Coronary artery (tissue), 2 donors: ENCODE measurements at regions not wholly inside any gene's neighbourhood (a gene's known extent, or its start where the extent isn't known, plus 50 kb on each side); places are given as distances from the start of the nearest gene placed in this dataset.

Experiments
- DNase-seq: peaks from one replicate; pipeline ENCODE4 v3.0.0-alpha.2; 2017; ENCODE audit warnings: low spot score
- H3K27ac ChIP-seq, 2 donors: fragments of 200-600 bp; sonication (generic); one replicate each; pipeline ENCODE4 v1.5.1; 2016 to 2019
- H3K4me3 ChIP-seq: fragments of 200-600 bp; sonication (generic); 2 replicates; pipeline ENCODE4 v1.5.1; 2016; ENCODE audit warnings: mild to moderate bottlenecking, moderate library complexity
- CTCF ChIP-seq: fragments of 200-600 bp; sonication (generic); IDR thresholded peaks from one replicate; pipeline ENCODE4 v1.5.1; 2019; ENCODE audit warnings: antibody characterized with exemption

DNA sequence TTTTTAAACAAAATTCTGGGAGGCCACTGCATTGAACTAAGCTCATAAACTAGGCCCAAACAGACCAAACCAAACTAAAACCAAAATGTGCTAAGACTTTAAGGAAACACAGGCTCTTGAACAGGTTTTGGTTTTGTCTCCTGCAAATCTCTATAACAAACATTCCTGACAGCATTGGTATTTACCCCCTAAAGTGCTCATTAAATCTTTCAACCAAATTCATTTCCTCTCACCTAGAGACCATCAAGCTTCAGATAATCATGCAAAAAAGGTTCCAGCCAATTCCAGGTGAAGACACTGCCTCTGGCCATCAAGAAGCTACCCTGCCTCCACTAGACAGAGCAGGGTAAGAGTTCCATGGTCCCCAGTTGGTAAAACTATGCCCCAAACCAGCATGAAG is 951.2 kb upstream of the MIR17HG start:
- no peak for TF ChIP-seq CTCF
- Histone ChIP-seq H3K4me3 (no peak overlapping the region), H3K27ac (no peak overlapping the region)
- DNase-seq = no peak

DNA sequence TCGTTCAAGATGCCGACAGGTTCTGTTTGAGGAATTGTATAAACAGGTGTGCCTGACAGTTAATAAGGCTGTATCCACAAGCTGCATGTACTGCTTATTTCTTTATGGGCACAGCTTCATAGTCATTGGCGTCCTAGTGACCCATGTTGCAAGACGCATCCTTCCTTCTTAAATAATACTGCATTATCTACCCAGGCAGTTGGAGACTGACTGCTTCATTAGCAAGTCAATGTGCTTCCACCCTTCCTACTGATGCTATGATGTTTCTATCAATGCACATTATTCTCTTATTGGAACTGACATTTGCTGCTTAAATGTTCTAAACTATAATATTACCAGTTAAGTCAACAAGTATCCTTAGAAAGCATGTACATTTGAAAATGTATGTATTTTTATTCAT is 950.0 kb upstream of the MIR17HG start:
- no peak for TF ChIP-seq CTCF
- DNase-seq = no peak
- H3K4me3 ChIP-seq = no peak overlapping the region
- H3K27ac ChIP-seq = no peak overlapping the region

DNA sequence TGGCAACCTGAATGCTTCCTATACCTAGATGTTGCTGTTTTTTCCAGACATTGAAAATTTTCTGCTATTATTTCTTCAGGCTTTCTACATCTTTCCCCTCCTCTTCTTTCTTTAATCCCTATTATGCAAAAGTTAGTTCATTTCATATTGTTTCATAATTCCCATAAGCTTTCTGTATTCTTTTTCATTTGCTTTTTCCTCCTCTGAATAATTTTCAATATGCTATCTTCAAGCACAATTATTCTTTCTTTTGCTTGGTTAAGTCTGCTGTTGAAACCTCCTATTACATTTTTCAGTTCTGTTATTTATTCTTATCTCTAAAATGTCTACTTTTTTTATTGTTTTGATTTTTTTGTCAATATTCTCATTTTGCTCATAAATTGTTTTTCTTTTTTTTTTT is 947.1 kb upstream of the MIR17HG start:
- H3K4me3 ChIP-seq = no peak overlapping the region
- no peak for DNase-seq
- no peak for TF ChIP-seq CTCF
- no peak overlapping the region for H3K27ac ChIP-seq

- no peak for TF ChIP-seq CTCF
- no peak overlapping the region for H3K27ac ChIP-seq
- no peak overlapping the region for H3K4me3 ChIP-seq
- no peak for DNase-seq
These were observed 946.3 kb upstream of the MIR17HG start for GRCh38 chr13:90401150-90401549.

DNA sequence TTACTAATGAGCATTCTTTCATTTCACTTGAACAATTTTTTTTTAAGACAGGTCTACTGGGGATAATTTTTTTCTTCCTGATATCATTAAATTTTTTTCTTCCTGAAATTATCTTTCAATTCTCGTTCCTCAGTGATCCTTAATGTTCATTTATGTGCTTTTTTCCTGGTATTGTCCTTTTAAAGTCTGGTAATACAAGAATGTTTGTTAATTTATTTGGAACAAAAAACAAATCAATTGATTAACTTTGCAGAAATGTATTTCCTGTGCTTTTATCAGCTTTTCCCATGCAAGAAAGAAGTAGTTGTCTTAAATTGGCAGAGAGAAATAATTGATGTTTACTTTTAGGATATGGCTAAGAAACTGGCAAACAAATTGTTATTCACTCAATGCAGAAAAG is 945.4 kb upstream of the MIR17HG start:
- H3K4me3 ChIP-seq = no peak overlapping the region
- TF ChIP-seq CTCF = no peak
- H3K27ac ChIP-seq = no peak overlapping the region
- no peak for DNase-seq

DNA sequence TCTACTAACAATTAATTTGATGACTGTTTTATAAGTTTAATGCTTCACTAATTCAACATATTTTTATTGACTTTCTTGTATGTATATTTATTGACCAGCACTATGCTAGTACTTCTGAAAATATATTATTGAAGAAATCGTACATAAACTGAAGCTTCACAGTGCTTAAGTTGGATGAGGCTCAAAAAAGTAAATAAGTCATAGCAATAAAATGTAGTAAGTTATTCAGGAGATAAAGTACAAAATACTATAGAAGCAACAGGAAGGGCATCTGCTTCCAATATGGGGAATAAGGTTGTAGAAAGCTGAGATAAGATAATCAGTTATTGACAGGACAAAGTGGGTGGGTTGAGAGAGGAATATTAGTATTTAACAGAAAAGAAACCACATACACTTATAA is 944.9 kb upstream of the MIR17HG start:
- Histone ChIP-seq H3K27ac (no peak overlapping the region), H3K4me3 (no peak overlapping the region)
- no peak for TF ChIP-seq CTCF
- no peak for DNase-seq

DNA sequence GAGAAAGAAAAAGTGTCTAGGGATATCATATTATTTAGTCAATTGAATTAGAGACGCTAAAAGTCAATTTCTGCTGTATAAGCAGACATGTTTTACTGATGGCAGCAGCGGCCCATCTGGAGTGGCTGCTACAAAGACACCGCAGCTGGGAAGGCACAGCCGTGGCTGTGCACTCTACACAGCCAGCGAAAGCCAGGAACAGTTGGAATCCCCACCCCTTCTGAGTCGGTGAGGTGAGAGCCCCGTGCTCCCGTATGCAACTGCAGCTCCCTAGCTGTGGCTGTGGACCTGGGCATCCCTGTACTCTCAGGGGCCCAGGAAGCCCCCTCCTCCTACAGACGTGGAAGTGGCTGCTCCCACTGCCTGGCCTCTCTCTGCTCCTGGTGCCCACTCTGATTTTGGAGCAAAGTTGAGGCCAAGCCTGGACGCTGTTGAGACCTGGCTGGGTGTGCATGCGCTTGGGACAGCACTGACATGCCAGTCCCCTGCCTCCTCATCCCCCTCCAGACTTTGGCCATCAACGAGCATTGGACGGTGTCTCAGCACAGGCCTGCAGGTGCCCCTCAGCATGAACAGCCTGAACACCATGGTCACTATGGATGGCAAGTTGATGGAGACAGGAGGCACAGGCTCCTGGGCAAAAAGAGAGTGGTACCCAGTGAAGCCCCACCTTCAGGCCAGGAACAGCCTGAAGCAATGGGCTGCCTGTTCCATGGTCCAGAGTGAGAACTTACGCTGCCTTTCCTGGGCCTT is 944.0 kb upstream of the MIR17HG start:
- no peak for DNase-seq

More for the DNA sequence above, 944.0 kb upstream of the MIR17HG start:
- Histone ChIP-seq H3K27ac (no peak overlapping the region), H3K4me3 (no peak overlapping the region)
- no peak for TF ChIP-seq CTCF
